GM23338 (cell line): ENCODE measurements at regions not wholly inside any gene's neighbourhood (a gene's known extent, or its start where the extent isn't known, plus 50 kb on each side); places are given as distances from the start of the nearest gene placed in this dataset.

ENCODE experiments used
- ATAC-seq: fragments of 200-7000 bp; cut with Tn5 transposase; 3 replicates; pipeline ENCODE4 v1.9.1; 2020
- DNase-seq: peaks from one replicate; pipeline ENCODE4 v3.0.0-alpha.2; 2015; ENCODE audit warnings: low spot score
- H2AFZ ChIP-seq: fragments of 200-600 bp; sonication (generic); 2 replicates; pipeline ENCODE4 v1.8.0; 2016; ENCODE audit warnings: antibody characterized with exemption, mild to moderate bottlenecking, moderate library complexity
- H3F3A ChIP-seq: fragments of 200-600 bp; sonication (generic); replicated peaks from 2 replicates; pipeline ENCODE4 v1.8.0; 2017; ENCODE audit warnings: antibody characterized with exemption, mixed run types, low read depth
- H3K27ac ChIP-seq: fragments of 200-600 bp; sonication (generic); 2 replicates; pipeline ENCODE4 v1.6.1; 2016; ENCODE audit warnings: low read depth
- H3K27me3 ChIP-seq: fragments of 200-600 bp; sonication (generic); 2 replicates; pipeline ENCODE4 v1.8.0; 2016; ENCODE audit warnings: mild to moderate bottlenecking, mixed run types, moderate library complexity; ENCODE audit not compliant: insufficient read depth
- H3K36me3 ChIP-seq: fragments of 200-600 bp; sonication (generic); 2 replicates; pipeline ENCODE4 v1.8.0; 2016; ENCODE audit warnings: mild to moderate bottlenecking; ENCODE audit not compliant: insufficient read depth
- H3K4me1 ChIP-seq: fragments of 200-600 bp; sonication (generic); 2 replicates; pipeline ENCODE4 v1.8.0; 2016; ENCODE audit warnings: mild to moderate bottlenecking, moderate library complexity; ENCODE audit not compliant: insufficient read depth
- H3K4me2 ChIP-seq: fragments of 200-600 bp; sonication (generic); 2 replicates; pipeline ENCODE4 v1.7.1; 2017; ENCODE audit warnings: mixed run types
- H3K4me3 ChIP-seq: fragments of 200-600 bp; sonication (generic); 2 replicates; pipeline ENCODE4 v1.6.1; 2016; ENCODE audit warnings: mixed run types
- H3K79me2 ChIP-seq: fragments of 200-600 bp; sonication (generic); replicated peaks from 2 replicates; pipeline ENCODE4 v1.8.0; 2017; ENCODE audit warnings: mild to moderate bottlenecking; ENCODE audit not compliant: insufficient read depth
- H3K9me2 ChIP-seq: fragments of 200-600 bp; sonication (generic); 2 replicates; pipeline ENCODE4 v1.8.0; 2017; ENCODE audit not compliant: insufficient read depth
- H4K20me1 ChIP-seq: fragments of 200-600 bp; sonication (generic); replicated peaks from 2 replicates; pipeline ENCODE4 v1.8.0; 2017; ENCODE audit warnings: mild to moderate bottlenecking; ENCODE audit not compliant: insufficient read depth
- H3K27ac Mint-ChIP-seq: 2 replicates; pipeline ENCODE4 v1.8.0; 2020; ENCODE audit warnings: inconsistent platforms, mild to moderate bottlenecking, moderate library complexity, mixed read lengths
- H3K27me3 Mint-ChIP-seq: 3 replicates; pipeline ENCODE4 v1.8.0; 2022; ENCODE audit warnings: low read depth, mild to moderate bottlenecking, moderate library complexity, mixed read lengths, inconsistent platforms; ENCODE audit not compliant: insufficient read depth, poor library complexity
- H3K36me3 Mint-ChIP-seq: 3 replicates; pipeline ENCODE4 v1.8.0; 2021; ENCODE audit warnings: low read depth, mild to moderate bottlenecking, inconsistent platforms, moderate library complexity, mixed read lengths
- H3K4me1 Mint-ChIP-seq: 3 replicates; pipeline ENCODE4 v1.8.0; 2020; ENCODE audit warnings: mild to moderate bottlenecking, inconsistent platforms, mixed read lengths
- H3K4me3 Mint-ChIP-seq: 3 replicates; pipeline ENCODE4 v1.8.0; 2021; ENCODE audit warnings: moderate library complexity, mild to moderate bottlenecking, inconsistent platforms, mixed read lengths
- H3K9me3 Mint-ChIP-seq: 3 replicates; pipeline ENCODE4 v1.8.0; 2020; ENCODE audit warnings: moderate library complexity, mild to moderate bottlenecking, inconsistent platforms, mixed read lengths
- CREB1 ChIP-seq: fragments of 250-450 bp; sonication (Bioruptor Pico); IDR thresholded peaks from 2 replicates; pipeline ENCODE4 v1.5.0; 2020; ENCODE audit warnings: low read depth, mild to moderate bottlenecking, moderate library complexity
- JUNB ChIP-seq: IDR thresholded peaks from one replicate; pipeline ENCODE4 v1.6.1; 2016; ENCODE audit warnings: antibody characterized with exemption; ENCODE audit not compliant: unreplicated experiment
- NANOG ChIP-seq: IDR thresholded peaks from 2 replicates; pipeline ENCODE4 v1.6.1; 2016; ENCODE audit warnings: antibody characterized with exemption, borderline replicate concordance
- POLR2AphosphoS5 ChIP-seq: IDR thresholded peaks from 2 replicates; pipeline ENCODE4 v1.6.1; 2016; ENCODE audit warnings: antibody characterized with exemption, low read depth
- STAT1 ChIP-seq: IDR thresholded peaks from one replicate; pipeline ENCODE4 v1.6.1; 2016; ENCODE audit warnings: antibody characterized with exemption; ENCODE audit not compliant: unreplicated experiment
- ZNF331 ChIP-seq: fragments of 250-450 bp; sonication (Bioruptor Pico); IDR thresholded peaks from 2 replicates; pipeline ENCODE4 v1.5.0; 2020; ENCODE audit warnings: low read depth, mild to moderate bottlenecking, moderate library complexity
- TF ChIP-seq, protein P1 (sequence below): IDR thresholded peaks from 2 replicates; pipeline ENCODE4 v1.6.1; 2016; ENCODE audit warnings: antibody characterized with exemption
- TF ChIP-seq, protein P2 (sequence below), 2 experiments: fragments of 200-600 bp in 1 of 2; sonication (generic) in 1 of 2; conservative IDR thresholded peaks; 2 replicates each; pipeline versions ENCODE4 v1.5.1 to v1.6.1; 2016 to 2017; ENCODE audit warnings: antibody characterized with exemption in 2 of 2, low read depth in 2 of 2, mild to moderate bottlenecking in 2 of 2, moderate library complexity in 1 of 2
- TF ChIP-seq, protein P3 (sequence below): IDR thresholded peaks from one replicate; pipeline ENCODE4 v1.6.1; 2018; ENCODE audit warnings: antibody characterized with exemption; ENCODE audit not compliant: unreplicated experiment

DNA sequence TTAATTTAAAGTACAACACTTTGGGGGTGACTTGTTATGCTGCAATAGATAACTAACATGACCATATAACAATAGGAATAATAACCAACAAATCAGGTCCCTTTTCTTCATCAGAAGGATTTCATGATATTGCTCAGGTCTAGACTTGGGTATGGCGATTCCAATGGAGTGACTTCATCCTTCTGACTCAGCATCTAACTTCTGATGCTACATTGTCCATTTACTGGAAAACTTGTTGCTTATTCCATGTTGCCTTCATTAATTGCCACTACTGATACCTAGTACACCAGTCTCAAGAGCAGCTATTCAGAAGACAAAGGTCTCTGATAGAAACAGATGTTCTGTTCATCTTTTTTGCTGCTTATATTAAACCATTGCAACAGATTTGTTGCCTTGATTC, 324.3 kb downstream of the TGFB2 start:
- H3K79me2 ChIP-seq = no peaks in the 10 kb centered on the region
- no peak for ATAC-seq
- no peaks in the 10 kb centered on the region for H4K20me1 ChIP-seq
- H3K9me2 ChIP-seq = no peaks in the 10 kb centered on the region
- Mint-ChIP-seq H3K4me3 (no peak overlapping the region), H3K9me3 (no peaks in the 10 kb centered on the region), H3K27me3 (peaks cover 2% of the 10 kb centered on the region), H3K4me1 (peaks cover 4% of the 10 kb centered on the region; the same call in 2 of the 3 replicates), H3K27ac (no peak overlapping the region), H3K36me3 (0 out of 3 replicates have a peak, but pooled peaks cover 3% of the 10 kb centered on the region)
- no peaks in the 10 kb centered on the region for H3K36me3 ChIP-seq
- H2AFZ ChIP-seq = no peak overlapping the region
- no peaks in the 10 kb centered on the region for H3F3A ChIP-seq
- no peaks in the 10 kb centered on the region for H3K4me1 ChIP-seq
- H3K27ac ChIP-seq = no peak overlapping the region
- no peak overlapping the region for H3K4me3 ChIP-seq
- H3K4me2 ChIP-seq = no peak overlapping the region
- DNase-seq = no peak
- no peak for TF ChIP-seq POLR2AphosphoS5
- no peak for TF ChIP-seq JUNB
- no peak for TF ChIP-seq STAT1
- TF ChIP-seq NANOG = no peak
- TF ChIP-seq, protein P1, sequence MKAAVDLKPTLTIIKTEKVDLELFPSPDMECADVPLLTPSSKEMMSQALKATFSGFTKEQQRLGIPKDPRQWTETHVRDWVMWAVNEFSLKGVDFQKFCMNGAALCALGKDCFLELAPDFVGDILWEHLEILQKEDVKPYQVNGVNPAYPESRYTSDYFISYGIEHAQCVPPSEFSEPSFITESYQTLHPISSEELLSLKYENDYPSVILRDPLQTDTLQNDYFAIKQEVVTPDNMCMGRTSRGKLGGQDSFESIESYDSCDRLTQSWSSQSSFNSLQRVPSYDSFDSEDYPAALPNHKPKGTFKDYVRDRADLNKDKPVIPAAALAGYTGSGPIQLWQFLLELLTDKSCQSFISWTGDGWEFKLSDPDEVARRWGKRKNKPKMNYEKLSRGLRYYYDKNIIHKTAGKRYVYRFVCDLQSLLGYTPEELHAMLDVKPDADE = no peak
- no peak for TF ChIP-seq ZNF331 (CRISPR knock-in tag)
- H3K27me3 ChIP-seq = no peaks in the 10 kb centered on the region

DNA sequence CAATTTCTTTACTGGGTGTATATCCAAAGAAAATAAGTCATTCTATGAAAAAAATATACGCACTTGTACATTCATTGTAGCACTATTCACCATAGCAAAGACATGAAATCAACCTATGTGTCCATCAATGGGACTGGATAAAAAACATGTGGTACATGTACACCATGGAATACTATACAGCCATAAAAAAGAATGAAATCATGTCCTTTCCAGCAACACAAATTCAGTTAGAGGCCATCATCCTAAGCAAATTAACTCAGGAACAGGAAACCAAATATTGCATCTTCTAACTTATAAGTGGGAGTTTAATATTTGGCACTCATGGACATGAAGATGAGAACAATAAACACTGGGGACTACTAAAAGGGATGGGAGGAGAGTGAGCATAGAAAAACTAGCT, 325.7 kb downstream of the TGFB2 start:
- Histone ChIP-seq H3K27me3 (no peaks in the 10 kb centered on the region), H3K36me3 (no peaks in the 10 kb centered on the region), H4K20me1 (no peaks in the 10 kb centered on the region), H3K4me2 (no peak overlapping the region), H3K27ac (no peak overlapping the region), H3K4me1 (peaks cover 5% of the 10 kb centered on the region; the same call in 1 of the 2 replicates), H3K4me3 (no peak overlapping the region), H3F3A (no peaks in the 10 kb centered on the region), H2AFZ (no peak overlapping the region), H3K9me2 (no peaks in the 10 kb centered on the region), H3K79me2 (no peaks in the 10 kb centered on the region)
- H3K4me1 Mint-ChIP-seq = peaks cover 13% of the 10 kb centered on the region
- no peak overlapping the region for H3K27ac Mint-ChIP-seq
- H3K27me3 Mint-ChIP-seq = peaks cover 2% of the 10 kb centered on the region
- H3K36me3 Mint-ChIP-seq = 0 out of 3 replicates have a peak, but pooled peaks cover 3% of the 10 kb centered on the region
- DNase-seq = no peak
- H3K9me3 Mint-ChIP-seq = no peaks in the 10 kb centered on the region
- no peak overlapping the region for H3K4me3 Mint-ChIP-seq
- ATAC-seq = no peak
- TF ChIP-seq STAT1 (no peak), JUNB (no peak), ZNF331 (CRISPR knock-in tag) (no peak), POLR2AphosphoS5 (no peak), CREB1 (no peak), NANOG (no peak)
- TF ChIP-seq, protein P2, sequence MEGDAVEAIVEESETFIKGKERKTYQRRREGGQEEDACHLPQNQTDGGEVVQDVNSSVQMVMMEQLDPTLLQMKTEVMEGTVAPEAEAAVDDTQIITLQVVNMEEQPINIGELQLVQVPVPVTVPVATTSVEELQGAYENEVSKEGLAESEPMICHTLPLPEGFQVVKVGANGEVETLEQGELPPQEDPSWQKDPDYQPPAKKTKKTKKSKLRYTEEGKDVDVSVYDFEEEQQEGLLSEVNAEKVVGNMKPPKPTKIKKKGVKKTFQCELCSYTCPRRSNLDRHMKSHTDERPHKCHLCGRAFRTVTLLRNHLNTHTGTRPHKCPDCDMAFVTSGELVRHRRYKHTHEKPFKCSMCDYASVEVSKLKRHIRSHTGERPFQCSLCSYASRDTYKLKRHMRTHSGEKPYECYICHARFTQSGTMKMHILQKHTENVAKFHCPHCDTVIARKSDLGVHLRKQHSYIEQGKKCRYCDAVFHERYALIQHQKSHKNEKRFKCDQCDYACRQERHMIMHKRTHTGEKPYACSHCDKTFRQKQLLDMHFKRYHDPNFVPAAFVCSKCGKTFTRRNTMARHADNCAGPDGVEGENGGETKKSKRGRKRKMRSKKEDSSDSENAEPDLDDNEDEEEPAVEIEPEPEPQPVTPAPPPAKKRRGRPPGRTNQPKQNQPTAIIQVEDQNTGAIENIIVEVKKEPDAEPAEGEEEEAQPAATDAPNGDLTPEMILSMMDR (conservative IDR thresholded peaks at IDR 0.05; ENCODE audit: low read depth in 2 of 2) = no peak
- TF ChIP-seq, protein P3, sequence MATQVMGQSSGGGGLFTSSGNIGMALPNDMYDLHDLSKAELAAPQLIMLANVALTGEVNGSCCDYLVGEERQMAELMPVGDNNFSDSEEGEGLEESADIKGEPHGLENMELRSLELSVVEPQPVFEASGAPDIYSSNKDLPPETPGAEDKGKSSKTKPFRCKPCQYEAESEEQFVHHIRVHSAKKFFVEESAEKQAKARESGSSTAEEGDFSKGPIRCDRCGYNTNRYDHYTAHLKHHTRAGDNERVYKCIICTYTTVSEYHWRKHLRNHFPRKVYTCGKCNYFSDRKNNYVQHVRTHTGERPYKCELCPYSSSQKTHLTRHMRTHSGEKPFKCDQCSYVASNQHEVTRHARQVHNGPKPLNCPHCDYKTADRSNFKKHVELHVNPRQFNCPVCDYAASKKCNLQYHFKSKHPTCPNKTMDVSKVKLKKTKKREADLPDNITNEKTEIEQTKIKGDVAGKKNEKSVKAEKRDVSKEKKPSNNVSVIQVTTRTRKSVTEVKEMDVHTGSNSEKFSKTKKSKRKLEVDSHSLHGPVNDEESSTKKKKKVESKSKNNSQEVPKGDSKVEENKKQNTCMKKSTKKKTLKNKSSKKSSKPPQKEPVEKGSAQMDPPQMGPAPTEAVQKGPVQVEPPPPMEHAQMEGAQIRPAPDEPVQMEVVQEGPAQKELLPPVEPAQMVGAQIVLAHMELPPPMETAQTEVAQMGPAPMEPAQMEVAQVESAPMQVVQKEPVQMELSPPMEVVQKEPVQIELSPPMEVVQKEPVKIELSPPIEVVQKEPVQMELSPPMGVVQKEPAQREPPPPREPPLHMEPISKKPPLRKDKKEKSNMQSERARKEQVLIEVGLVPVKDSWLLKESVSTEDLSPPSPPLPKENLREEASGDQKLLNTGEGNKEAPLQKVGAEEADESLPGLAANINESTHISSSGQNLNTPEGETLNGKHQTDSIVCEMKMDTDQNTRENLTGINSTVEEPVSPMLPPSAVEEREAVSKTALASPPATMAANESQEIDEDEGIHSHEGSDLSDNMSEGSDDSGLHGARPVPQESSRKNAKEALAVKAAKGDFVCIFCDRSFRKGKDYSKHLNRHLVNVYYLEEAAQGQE = no peak
- TF ChIP-seq, protein P1 = no peak
